ENCODE measurements at regions not wholly inside any gene's neighbourhood (a gene's known extent, or its start where the extent isn't known, plus 50 kb on each side); places are given as distances from the start of the nearest gene placed in this dataset.

DNA sequence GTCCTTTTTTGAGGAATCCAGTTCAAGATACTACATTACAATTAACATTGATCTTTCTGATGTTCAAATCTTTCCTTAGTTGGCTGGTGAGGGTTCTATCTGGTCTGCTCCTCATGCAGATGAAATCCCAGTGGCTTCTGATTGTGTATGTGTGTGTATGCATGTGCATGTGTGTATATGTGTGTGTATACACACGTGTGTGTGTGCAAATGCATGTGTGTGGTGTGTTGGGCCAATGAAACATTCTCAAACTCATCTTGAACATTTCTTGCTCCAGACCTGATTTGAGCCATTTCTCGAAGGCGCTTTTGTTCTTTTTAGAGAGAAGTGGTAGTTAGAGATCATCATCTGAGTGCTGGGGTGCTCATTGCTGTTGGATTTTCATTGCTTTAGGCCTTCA lies 113.9 kb downstream of the GLRX3 start:
- TF ChIP-seq CTCF (IDR thresholded peaks at IDR 0.05) = no peak
- no peak for TF ChIP-seq POLR2A (IDR thresholded peaks at IDR 0.05)
